Prostate gland (tissue), 2 donors: ENCODE measurements at regions not wholly inside any gene's neighbourhood (a gene's known extent, or its start where the extent isn't known, plus 50 kb on each side); places are given as distances from the start of the nearest gene placed in this dataset.

ENCODE experiments used
- DNase-seq: peaks from one replicate; pipeline ENCODE4 v3.0.0-alpha.2; 2019; ENCODE audit warnings: low spot score
- H3K27ac ChIP-seq, 2 donors: fragments of 200-600 bp; sonication (generic); 2 replicates each; pipeline ENCODE4 v1.5.1; 2017 to 2019
- H3K27me3 ChIP-seq: fragments of 200-600 bp; sonication (generic); replicated peaks from 2 replicates; pipeline ENCODE4 v1.5.1; 2019; ENCODE audit not compliant: insufficient read depth
- H3K36me3 ChIP-seq, 2 donors: fragments of 200-600 bp; sonication (generic); 1 replicate in 1 of 2; 2 replicates in 1 of 2; pipeline versions ENCODE4 v1.5.1 to v1.8.1; 2017 to 2019
- H3K4me1 ChIP-seq: fragments of 200-600 bp; sonication (generic); replicated peaks from 2 replicates; pipeline ENCODE4 v1.5.1; 2019
- H3K4me3 ChIP-seq, 2 donors: fragments of 200-600 bp; sonication (generic); 2 replicates each; pipeline ENCODE4 v1.5.1; 2017 to 2019
- H3K9me3 ChIP-seq: fragments of 200-600 bp; sonication (generic); 2 replicates; pipeline ENCODE4 v1.5.1; 2017
- CTCF ChIP-seq, 4 experiments: fragments of 200-600 bp in 2 of 4; fragments of 450-650 bp in 2 of 4; sonication (generic) in 2 of 4; IDR thresholded peaks; 1 replicate in 3 of 4; 2 replicates in 1 of 4; pipeline ENCODE4 v1.5.1; 2016 to 2019; ENCODE audit warnings: antibody characterized with exemption in 4 of 4, mild to moderate bottlenecking in 2 of 4, moderate library complexity in 2 of 4
- POLR2A ChIP-seq: fragments of 450-650 bp; IDR thresholded peaks from one replicate; pipeline ENCODE4 v1.6.1; 2016; ENCODE audit warnings: antibody characterized with exemption, mild to moderate bottlenecking
- POLR2AphosphoS5 ChIP-seq: sonication (generic); formaldehyde crosslinking; IDR thresholded peaks from one replicate; pipeline ENCODE4 v1.6.1; 2017; ENCODE audit warnings: antibody characterized with exemption
- WGBS: methylation state at CpG from one replicate; pipeline ENCODE4 v1.1.5; 2018; 5-methylcytosine and 5-hydroxymethylcytosine counted together
- intact Hi-C: fragments of 100-400 bp; cut with DNase I; formaldehyde crosslinking; loops from one replicate; pipeline ENCODE4 v1.14.2; 2022

- Histone ChIP-seq H3K4me3 (no peak overlapping the region), H3K4me1 (no peaks in the 10 kb centered on the region), H3K27me3 (no peaks in the 10 kb centered on the region), H3K27ac (no peak overlapping the region), H3K36me3 (no peaks in the 10 kb centered on the region), H3K9me3 (no peaks in the 10 kb centered on the region)
- TF ChIP-seq POLR2AphosphoS5 (no peak), CTCF (IDR thresholded peaks at IDR 0.05) (no peak), POLR2A (no peak)
- 19% methylated on average over 6 of the region's 6 CpGs for WGBS
- intact Hi-C loops, result no loop called here
- no peak for DNase-seq
Measured at GRCh38 chr4:180060159-180060889, 2182.9 kb upstream of the TENM3 start.

- TF ChIP-seq POLR2AphosphoS5 (no peak), CTCF (IDR thresholded peaks at IDR 0.05) (no peak), POLR2A (no peak)
- no peak for DNase-seq
- WGBS, result 40% methylated on average over 2 of the region's 2 CpGs
- intact Hi-C loops, result no loop called here
- no peak overlapping the region for H3K27ac ChIP-seq
- H3K36me3 ChIP-seq, result no peaks in the 10 kb centered on the region
- H3K27me3 ChIP-seq, result no peaks in the 10 kb centered on the region
- no peak overlapping the region for H3K4me3 ChIP-seq
- no peaks in the 10 kb centered on the region for H3K4me1 ChIP-seq
- H3K9me3 ChIP-seq, result no peaks in the 10 kb centered on the region
Measured at GRCh38 chr4:180081072-180081471, 2162.1 kb upstream of the TENM3 start.

GRCh38 chr4:180084561-180084960 is 2158.6 kb upstream of the TENM3 start:
- WGBS, result 70% methylated on average over 4 of the region's 4 CpGs
- H3K36me3 ChIP-seq, result no peaks in the 10 kb centered on the region

GRCh38 chr4:180086480-180087190 is 2156.6 kb upstream of the TENM3 start:
- Histone ChIP-seq H3K9me3 (no peaks in the 10 kb centered on the region), H3K4me3 (no peak overlapping the region), H3K27ac (no peak overlapping the region), H3K36me3 (no peaks in the 10 kb centered on the region), H3K4me1 (no peaks in the 10 kb centered on the region), H3K27me3 (no peaks in the 10 kb centered on the region)
- intact Hi-C loops, result no loop called here
- TF ChIP-seq POLR2AphosphoS5 (no peak), POLR2A (no peak), CTCF (IDR thresholded peaks at IDR 0.05) (no peak)
- DNase-seq, result no peak
- WGBS, result 0% methylated on average over 2 of the region's 2 CpGs

More at GRCh38 chr4:180084561-180084960, 2158.6 kb upstream of the TENM3 start:
- no peak for TF ChIP-seq CTCF (IDR thresholded peaks at IDR 0.05)
- TF ChIP-seq POLR2AphosphoS5, result no peak
- no peak for TF ChIP-seq POLR2A
- Histone ChIP-seq H3K27me3 (no peaks in the 10 kb centered on the region), H3K27ac (no peak overlapping the region), H3K9me3 (no peaks in the 10 kb centered on the region), H3K4me1 (no peaks in the 10 kb centered on the region), H3K4me3 (no peak overlapping the region)
- no peak for DNase-seq
- intact Hi-C loops, result no loop called here

GRCh38 chr4:180098586-180098985 is 2144.6 kb upstream of the TENM3 start:
- no peak overlapping the region for H3K4me3 ChIP-seq
- no peaks in the 10 kb centered on the region for H3K4me1 ChIP-seq
- no peak for DNase-seq
- H3K27ac ChIP-seq, result no peak overlapping the region
- intact Hi-C loops, result no loop called here
- TF ChIP-seq POLR2AphosphoS5 (no peak), POLR2A (no peak), CTCF (IDR thresholded peaks at IDR 0.05) (no peak)
- no peaks in the 10 kb centered on the region for H3K27me3 ChIP-seq
- no peaks in the 10 kb centered on the region for H3K36me3 ChIP-seq
- no peaks in the 10 kb centered on the region for H3K9me3 ChIP-seq
